A673 (cell line): ENCODE measurements at regions not wholly inside any gene's neighbourhood (a gene's known extent, or its start where the extent isn't known, plus 50 kb on each side); places are given as distances from the start of the nearest gene placed in this dataset.
"Not testable (repeated sequence)": the region's sequence is repeated elsewhere in the genome, so short reads cannot be mapped to it uniquely, and the experiment has no call there.

Source experiments
- CTCF ChIP-seq: fragments of 300-800, 200-600 bp; sonication (generic); conservative IDR thresholded peaks from 2 replicates; pipeline ENCODE4 v1.5.1; 2017; ENCODE audit warnings: low read depth, mild to moderate bottlenecking, antibody characterized with exemption, low read length, moderate library complexity, mixed read lengths
- EZH2 ChIP-seq: fragments of 200-600 bp; sonication (generic); IDR thresholded peaks from 2 replicates; pipeline ENCODE4 v1.6.1; 2017; ENCODE audit warnings: borderline replicate concordance, low read depth, mild to moderate bottlenecking, mixed read lengths, antibody characterized with exemption, low read length; ENCODE audit not compliant: poor library complexity, severe bottlenecking

- TF ChIP-seq EZH2, CTCF: not testable (repeated sequence)
These were observed 50.3 kb upstream of the CYP2B6 start for GRCh38 chr19:40940771-40941170.
